B cell (primary cell): ENCODE measurements at regions not wholly inside any gene's neighbourhood (a gene's known extent, or its start where the extent isn't known, plus 50 kb on each side); places are given as distances from the start of the nearest gene placed in this dataset.

Experiments used
- ATAC-seq: fragments of 200-7000 bp; cut with Tn5 transposase; one replicate; pipeline ENCODE4 v1.10.0; 2021; ENCODE audit warnings: low read depth, mild to moderate bottlenecking, moderate number of reproducible peaks, moderate library complexity
- CTCF ChIA-PET: fragments of 350-600 bp; sonication (Branson Sonifier 250); formaldehyde crosslinking; loops from one replicate; lab custom pipeline; 2021; ENCODE audit warnings: antibody characterized with exemption, inconsistent platforms; lab: Charles Lee
- POLR2A ChIA-PET: fragments of 350-600 bp; sonication (Branson Sonifier 250); formaldehyde crosslinking; loops from one replicate; lab custom pipeline; 2021; ENCODE audit warnings: antibody characterized with exemption; lab: Charles Lee
- DNase-seq: peaks from one replicate; pipeline ENCODE4 v3.0.0; 2013
- H2AFZ ChIP-seq: 2 replicates; pipeline ENCODE4 v1.6.1; 2012; ENCODE audit warnings: mild to moderate bottlenecking, low read depth, low read length; ENCODE audit not compliant: insufficient read depth, poor library complexity, severe bottlenecking
- H3K27ac ChIP-seq, 2 donors: 1 replicate in 1 of 2; 2 replicates in 1 of 2; pipeline ENCODE4 v1.5.1; 2012 to 2013; ENCODE audit warnings: low read length in 2 of 2, mild to moderate bottlenecking in 2 of 2, moderate library complexity in 1 of 2
- H3K27me3 ChIP-seq, 4 experiments: fragments of 200-600 bp in 1 of 4; sonication (generic) in 1 of 4; replicated peaks in 1 of 4; 1 replicate in 2 of 4; 2 replicates in 2 of 4; pipeline versions ENCODE4 v1.6.1 to v1.7.0; 2013 to 2016; ENCODE audit warnings: low read length in 3 of 4, mild to moderate bottlenecking in 2 of 4, mixed read lengths in 1 of 4, moderate library complexity in 1 of 4; ENCODE audit not compliant: insufficient read depth in 4 of 4, control insufficient read depth in 3 of 4; ENCODE audit errors: control extremely low read depth in 1 of 4
- H3K36me3 ChIP-seq, 2 experiments: replicated peaks in 1 of 2; 1 replicate in 1 of 2; 2 replicates in 1 of 2; pipeline versions ENCODE4 v1.6.1 to v1.7.1; 2013; ENCODE audit warnings: low read length in 1 of 2; ENCODE audit not compliant: insufficient read depth in 2 of 2, control insufficient read depth in 1 of 2; ENCODE audit errors: control extremely low read depth in 1 of 2, extremely low read depth in 1 of 2
- H3K4me1 ChIP-seq, 2 donors: fragments of 200-600 bp in 1 of 2; sonication (generic) in 1 of 2; 1 replicate in 1 of 2; 2 replicates in 1 of 2; pipeline versions ENCODE4 v1.5.1 to v1.6.1; 2013 to 2017; ENCODE audit warnings: low read length in 2 of 2; ENCODE audit not compliant: control insufficient read depth in 2 of 2, insufficient read depth in 2 of 2
- H3K4me2 ChIP-seq: replicated peaks from 2 replicates; pipeline ENCODE3; 2012; ENCODE audit warnings: mild to moderate bottlenecking, low read depth, low read length; ENCODE audit not compliant: poor library complexity, severe bottlenecking
- H3K4me3 ChIP-seq, 5 experiments: fragments of 200-600 bp in 1 of 5; sonication (generic) in 1 of 5; 1 replicate in 3 of 5; 2 replicates in 2 of 5; pipeline versions ENCODE4 v1.5.1 to v1.7.0; 2011 to 2016; ENCODE audit warnings: low read length in 4 of 5, mild to moderate bottlenecking in 4 of 5, low read depth in 2 of 5, control low read depth in 1 of 5, moderate library complexity in 1 of 5; ENCODE audit not compliant: insufficient read depth in 1 of 5; ENCODE audit errors: control extremely low read depth in 1 of 5, extremely low read depth in 1 of 5
- H3K79me2 ChIP-seq: fragments of 200-600 bp; sonication (generic); one replicate; pipeline ENCODE4 v1.6.0; 2016; ENCODE audit warnings: low read length; ENCODE audit not compliant: control insufficient read depth, insufficient read depth
- H3K9ac ChIP-seq: fragments of 200-600 bp; sonication (generic); 2 replicates; pipeline ENCODE4 v1.6.1; 2017; ENCODE audit warnings: mild to moderate bottlenecking, low read length, moderate library complexity
- H3K9me3 ChIP-seq, 3 donors: one replicate each; pipeline versions ENCODE4 v1.6.1 to v1.7.1; 2013; ENCODE audit warnings: low read length in 2 of 3; ENCODE audit not compliant: control insufficient read depth in 2 of 3, insufficient read depth in 1 of 3; ENCODE audit errors: control extremely low read depth in 1 of 3
- H4K20me1 ChIP-seq: 2 replicates; pipeline ENCODE4 v1.6.0; 2012; ENCODE audit warnings: mild to moderate bottlenecking, low read length; ENCODE audit not compliant: insufficient read depth, control insufficient read depth, poor library complexity, severe bottlenecking
- H3K27ac Mint-ChIP-seq: one replicate; pipeline ENCODE4 v1.8.0; 2021; ENCODE audit warnings: mixed read lengths
- H3K27me3 Mint-ChIP-seq: one replicate; pipeline ENCODE4 v1.8.0; 2021; ENCODE audit warnings: mixed read lengths
- H3K4me1 Mint-ChIP-seq: one replicate; pipeline ENCODE4 v1.8.0; 2021; ENCODE audit warnings: mixed read lengths
- H3K4me3 Mint-ChIP-seq: one replicate; pipeline ENCODE4 v1.8.0; 2021; ENCODE audit warnings: mixed read lengths
- H3K9me3 Mint-ChIP-seq: one replicate; pipeline ENCODE4 v1.8.0; 2022; ENCODE audit warnings: mixed read lengths; ENCODE audit not compliant: insufficient read depth
- CTCF ChIP-seq: fragments of 200-600 bp; IDR thresholded peaks from one replicate; pipeline ENCODE4 v1.8.0; 2022; ENCODE audit warnings: antibody characterized with exemption, mild to moderate bottlenecking
- EZH2 ChIP-seq: IDR thresholded peaks from 2 replicates; pipeline ENCODE4 v1.6.1; 2012; ENCODE audit warnings: borderline replicate concordance, low read depth, mild to moderate bottlenecking, moderate library complexity, low read length; ENCODE audit not compliant: insufficient read depth, poor library complexity, severe bottlenecking
- whole genome bisulfite sequencing: methylation state at CpG from one replicate; pipeline ENCODE4 v1.1.5; 2013; ENCODE audit warnings: missing lambda C conversion rate; ENCODE audit not compliant: insufficient coverage; 5-methylcytosine and 5-hydroxymethylcytosine counted together
- intact Hi-C: fragments of 100-400 bp; cut with micrococcal nuclease; formaldehyde crosslinking; loops from one replicate; pipeline ENCODE4 v1.10.0; 2022

DNA sequence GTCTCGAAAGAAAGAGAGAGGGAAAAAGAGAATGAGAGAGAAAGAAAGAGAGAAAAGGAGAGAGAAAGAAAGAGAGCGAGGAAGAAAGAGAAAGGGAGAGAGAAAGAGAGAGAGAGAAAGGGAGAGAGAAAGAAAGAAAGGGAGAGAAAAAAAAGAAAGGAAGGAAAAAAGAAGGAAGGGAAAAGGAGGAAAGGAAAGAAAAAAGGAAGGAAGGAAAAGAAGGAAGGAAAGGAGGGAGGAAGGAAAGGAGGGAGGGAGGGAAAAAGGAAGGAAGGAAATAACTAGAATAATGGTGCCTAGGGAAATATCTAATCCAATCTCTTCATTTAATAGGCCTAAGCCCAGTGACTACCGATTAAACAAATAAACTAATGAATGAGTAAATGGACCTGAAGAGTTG is 85.4 kb upstream of the LYZL1 start:
- Histone ChIP-seq H3K79me2 (no peaks in the 10 kb centered on the region), H3K27ac (no peak overlapping the region), H3K9ac (no peak overlapping the region), H4K20me1 (no peaks in the 10 kb centered on the region), H3K4me3 (no peak overlapping the region), H3K9me3 (no peaks in the 10 kb centered on the region), H2AFZ (no peak overlapping the region), H3K4me1 (no peaks in the 10 kb centered on the region), H3K27me3 (peaks cover 0 to 2% (median 0%) of the 10 kb centered on the region in 4 experiments), H3K36me3 (no peaks in the 10 kb centered on the region), H3K4me2 (no peak overlapping the region)
- ATAC-seq (no peak), DNase-seq (no peak)
- ChIA-PET CTCF (no interaction called here), POLR2A (no interaction called here)
- no peak overlapping the region for H3K27ac Mint-ChIP-seq
- H3K27me3 Mint-ChIP-seq = peaks cover 11% of the 10 kb centered on the region
- intact Hi-C loops = no loop called here
- no peaks in the 10 kb centered on the region for H3K4me1 Mint-ChIP-seq
- WGBS = 87% methylated on average over 2 of the region's 3 CpGs
- no peaks in the 10 kb centered on the region for H3K9me3 Mint-ChIP-seq
- TF ChIP-seq EZH2 = no peak
- TF ChIP-seq CTCF = peak; percentile 19
- no peak overlapping the region for H3K4me3 Mint-ChIP-seq

DNA sequence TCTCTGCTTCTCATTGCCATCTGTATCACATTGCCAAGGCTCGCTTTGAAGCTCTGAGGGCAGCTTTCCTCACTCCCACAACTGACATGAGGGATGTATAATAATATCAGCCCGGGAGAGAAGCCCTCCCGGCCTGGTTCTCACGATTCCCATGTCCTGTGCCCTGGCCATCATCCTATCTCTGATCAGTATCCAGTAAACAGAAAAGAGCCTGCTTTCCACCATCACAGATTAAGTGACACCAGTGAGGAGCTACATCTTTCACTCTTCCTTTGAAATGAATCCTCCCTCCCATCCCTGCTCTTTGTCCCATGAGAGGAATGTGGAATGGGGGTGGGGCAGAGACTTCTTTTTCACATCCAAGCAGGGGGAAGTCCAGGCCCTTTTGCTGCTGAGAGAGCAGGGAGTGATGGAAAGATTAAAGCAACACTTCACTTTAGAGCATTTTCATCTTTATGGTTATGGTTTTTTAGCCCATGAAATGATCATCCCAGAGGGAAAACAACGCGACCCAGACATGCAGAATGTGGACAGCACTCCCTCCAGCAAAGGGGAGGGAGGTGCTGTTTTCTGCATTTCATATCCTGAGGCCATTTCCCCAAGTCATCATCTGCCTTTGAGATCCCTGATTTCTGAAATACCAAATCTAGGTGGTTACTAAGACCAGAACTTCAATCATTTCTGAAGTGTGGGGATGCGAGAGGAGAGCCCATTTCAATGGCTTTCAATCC is 84.6 kb upstream of the LYZL1 start:
- Mint-ChIP-seq H3K9me3 (no peaks in the 10 kb centered on the region), H3K4me1 (no peaks in the 10 kb centered on the region), H3K4me3 (no peak overlapping the region), H3K27me3 (peaks cover 11% of the 10 kb centered on the region), H3K27ac (no peak overlapping the region)
- WGBS = 49% methylated on average over 4 of the region's 7 CpGs
- POLR2A ChIA-PET = no interaction called here
- Histone ChIP-seq H3K9ac (no peak overlapping the region), H3K79me2 (no peaks in the 10 kb centered on the region), H3K36me3 (no peaks in the 10 kb centered on the region), H3K27ac (no peak overlapping the region), H3K4me1 (no peaks in the 10 kb centered on the region), H3K4me3 (no peak overlapping the region), H3K4me2 (no peak overlapping the region), H3K27me3 (peaks cover 0 to 2% (median 0%) of the 10 kb centered on the region in 4 experiments), H4K20me1 (no peaks in the 10 kb centered on the region), H2AFZ (no peak overlapping the region), H3K9me3 (no peaks in the 10 kb centered on the region)
- DNase-seq (no peak), ATAC-seq (no peak)
- intact Hi-C loops = no loop called here
- CTCF ChIA-PET = no interaction called here
- TF ChIP-seq EZH2 (no peak), CTCF (no peak)
